Endothelial cell of hepatic sinusoid (primary cell): ENCODE measurements at regions not wholly inside any gene's neighbourhood (a gene's known extent, or its start where the extent isn't known, plus 50 kb on each side); places are given as distances from the start of the nearest gene placed in this dataset.

Experiments
- in situ Hi-C: cut with HindIII; loops from 2 replicates; pipeline ENCODE4 v1.10.0; 2017; ENCODE audit warnings: low sequenced_read_pairs

GRCh38 chr13:72181661-72182060, 314.7 kb upstream of the DACH1 start:
- in situ Hi-C loops = no loop called here

DNA sequence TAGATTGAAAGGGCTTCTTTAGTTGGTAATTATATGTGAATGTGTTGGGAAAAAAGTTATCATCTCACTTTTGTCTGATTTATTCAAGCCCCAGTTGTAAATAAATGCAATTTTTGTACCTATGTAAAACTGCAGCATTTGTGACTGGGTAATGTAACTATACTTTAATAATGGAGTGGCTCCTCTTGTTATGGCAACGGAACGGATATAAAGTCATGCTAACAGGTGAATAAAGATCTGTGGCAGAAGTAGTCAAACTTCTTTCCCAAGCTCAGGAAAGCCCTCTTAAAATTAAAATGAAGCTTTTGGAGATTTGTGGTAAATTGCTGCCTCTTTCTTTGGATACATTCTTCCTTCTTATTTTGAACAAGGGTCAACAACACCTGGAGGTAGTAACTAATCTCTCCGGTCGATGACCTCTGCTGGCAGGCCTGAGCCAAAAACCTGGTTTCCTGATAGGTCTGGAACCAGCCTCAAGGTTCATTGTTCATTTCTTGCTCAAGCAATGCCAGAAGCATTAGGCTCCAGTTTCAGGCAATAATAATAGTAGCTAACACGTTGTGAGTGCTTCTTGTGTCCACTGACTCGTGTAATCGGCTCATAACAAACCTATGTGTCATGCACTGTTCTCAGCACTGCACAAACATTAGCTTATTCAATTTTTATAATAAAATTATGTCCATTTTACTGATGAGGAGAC, 313.4 kb upstream of the DACH1 start:
- in situ Hi-C loops = no loop called here

- in situ Hi-C loops = no loop called here
Observed at GRCh38 chr13:72174549-72174948, 307.5 kb upstream of the DACH1 start.

- in situ Hi-C loops = no loop called here
Observed at GRCh38 chr13:72170571-72170970, 303.6 kb upstream of the DACH1 start.

- in situ Hi-C loops = no loop called here
Observed at GRCh38 chr13:72168126-72168855, 301.3 kb upstream of the DACH1 start.

- in situ Hi-C loops = no loop called here
Observed at GRCh38 chr13:72166102-72166650, 299.2 kb upstream of the DACH1 start.

- in situ Hi-C loops = no loop called here
Observed at GRCh38 chr13:72165276-72165675, 298.3 kb upstream of the DACH1 start.

- in situ Hi-C loops = no loop called here
Observed at GRCh38 chr13:72164811-72165210, 297.8 kb upstream of the DACH1 start.

GRCh38 chr13:72163678-72164077, 296.7 kb upstream of the DACH1 start:
- in situ Hi-C loops = no loop called here

DNA sequence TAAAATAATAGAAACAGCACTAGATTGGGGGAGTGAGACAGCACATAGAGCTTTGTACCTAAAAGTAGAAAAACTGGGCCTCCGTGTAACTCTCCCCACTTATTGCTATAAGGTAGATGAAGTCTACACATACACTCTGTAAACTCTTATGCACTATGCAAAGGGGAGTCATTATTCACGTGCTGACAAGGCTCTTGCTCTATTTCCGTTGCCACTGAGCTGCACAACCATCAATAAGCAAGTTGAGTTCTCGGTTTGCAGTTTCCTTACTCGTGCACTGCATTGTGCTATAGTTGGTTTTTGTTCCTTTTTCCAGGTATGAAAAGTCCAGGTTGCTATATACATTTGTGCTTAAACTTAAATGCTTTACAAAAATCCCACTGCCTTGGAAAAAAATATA, 294.0 kb upstream of the DACH1 start:
- in situ Hi-C loops = no loop called here

DNA sequence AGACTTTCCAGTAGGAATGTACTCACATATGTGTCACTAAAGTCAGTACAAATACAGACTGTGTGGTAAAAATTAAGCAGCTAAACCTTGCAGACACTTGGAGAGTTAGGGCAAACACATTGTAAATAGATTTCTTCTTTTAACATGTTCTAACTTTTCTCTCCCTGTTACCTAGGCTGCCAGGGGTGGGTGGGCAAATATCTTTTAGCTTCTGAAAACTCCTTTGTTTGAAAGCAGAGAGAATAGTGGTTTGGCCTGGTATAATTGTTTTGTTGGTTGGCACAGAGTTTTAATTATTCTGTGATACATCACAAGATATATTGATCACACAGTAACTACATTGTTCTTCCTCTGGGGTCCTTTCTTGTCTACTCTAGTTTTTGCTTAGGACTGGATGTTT, 289.8 kb upstream of the DACH1 start:
- in situ Hi-C loops = no loop called here

GRCh38 chr13:72153272-72153671, 286.3 kb upstream of the DACH1 start:
- in situ Hi-C loops = no loop called here

- in situ Hi-C loops = no loop called here
Observed at GRCh38 chr13:72151241-72151640, 284.2 kb upstream of the DACH1 start.

DNA sequence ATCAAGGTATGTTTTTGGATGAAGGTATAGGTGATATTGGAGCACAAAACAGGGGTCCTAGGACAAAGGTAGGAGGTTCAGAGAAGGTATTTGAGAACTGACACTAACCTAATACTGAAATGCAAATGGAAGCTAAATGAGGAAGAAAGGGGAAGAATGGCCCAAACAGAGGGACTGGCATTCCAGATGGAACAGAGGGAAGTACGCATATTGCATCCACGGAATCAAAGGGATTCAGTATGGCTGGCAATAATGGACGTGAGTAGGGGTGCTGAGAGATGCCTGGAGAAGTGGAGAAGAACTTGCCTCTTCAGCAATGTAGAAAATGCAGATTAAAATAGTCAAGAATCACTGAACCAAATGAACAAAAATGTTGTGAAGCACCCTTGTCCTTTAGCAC, 283.5 kb upstream of the DACH1 start:
- in situ Hi-C loops = no loop called here

GRCh38 chr13:72149701-72150100, 282.7 kb upstream of the DACH1 start:
- in situ Hi-C loops = no loop called here

- in situ Hi-C loops = no loop called here
Observed at GRCh38 chr13:72146816-72147215, 279.8 kb upstream of the DACH1 start.

DNA sequence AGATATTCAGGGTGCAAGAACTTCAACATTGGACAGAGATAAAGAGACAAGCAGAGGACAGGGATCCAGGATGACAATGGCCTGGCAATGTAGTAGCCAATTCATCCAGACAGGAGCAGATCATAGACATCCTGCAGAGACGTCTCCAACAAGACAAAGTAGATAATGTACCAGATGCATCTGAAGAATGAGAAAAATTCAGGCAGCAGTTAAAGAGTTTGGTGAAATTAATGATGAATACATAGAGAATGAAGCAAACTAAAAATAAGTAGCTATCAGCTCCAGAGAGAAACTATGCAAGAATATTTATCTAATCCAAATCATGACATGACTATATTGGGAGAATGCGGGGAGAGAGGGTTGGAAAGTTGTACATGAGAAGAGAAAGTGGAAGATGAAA, 278.4 kb upstream of the DACH1 start:
- in situ Hi-C loops = no loop called here

DNA sequence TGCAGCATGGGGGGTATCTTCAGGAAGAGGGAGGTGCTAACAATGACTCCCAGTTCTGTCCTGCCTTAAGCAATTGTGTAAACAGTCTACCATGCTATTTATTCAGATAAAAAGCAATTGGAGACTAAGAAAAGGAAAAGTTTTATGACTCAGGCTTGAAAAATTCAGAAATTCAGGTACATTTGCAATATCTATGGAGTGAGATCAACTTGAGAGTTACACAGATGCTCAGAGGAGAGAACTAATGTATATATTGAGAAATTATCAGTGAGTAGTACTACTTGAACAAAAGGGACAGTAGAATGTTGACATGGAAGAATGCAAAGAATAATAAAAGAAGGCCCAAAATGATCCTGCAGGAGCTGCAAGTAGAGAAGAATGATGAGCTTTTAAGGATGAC, 277.6 kb upstream of the DACH1 start:
- in situ Hi-C loops = no loop called here

GRCh38 chr13:72141855-72142519, 275.0 kb upstream of the DACH1 start:
- in situ Hi-C loops = no loop called here

- in situ Hi-C loops = no loop called here
Observed at GRCh38 chr13:72139192-72139591, 272.2 kb upstream of the DACH1 start.

DNA sequence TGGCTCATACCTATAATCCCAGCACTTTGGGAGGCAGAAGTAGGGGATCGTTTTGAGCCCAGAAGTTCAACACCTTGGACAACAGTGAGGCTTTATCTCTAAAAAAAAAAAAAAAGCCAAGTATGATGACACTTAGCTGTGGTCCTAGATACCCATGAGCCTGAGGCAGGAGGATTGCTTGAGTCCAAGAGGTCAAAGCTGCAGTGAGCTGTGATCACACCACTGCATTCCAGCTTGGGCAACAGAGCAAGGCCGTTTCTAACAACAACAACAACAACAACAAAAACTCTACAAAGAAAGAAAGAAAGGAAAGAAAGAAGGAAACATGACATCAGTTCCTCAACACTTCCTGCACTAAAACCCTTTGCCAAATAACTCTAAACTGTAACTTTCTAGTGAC, 265.1 kb upstream of the DACH1 start:
- in situ Hi-C loops = no loop called here

- in situ Hi-C loops = no loop called here
Observed at GRCh38 chr13:72129117-72129516, 262.1 kb upstream of the DACH1 start.
